K562 (cell line): ENCODE measurements at regions not wholly inside any gene's neighbourhood (a gene's known extent, or its start where the extent isn't known, plus 50 kb on each side); places are given as distances from the start of the nearest gene placed in this dataset.
A peak's percentile ranks its signal among the peaks of the same experiment; 100 is the strongest.

ENCODE experiments used
- ASH1L ChIP-seq: fragments of 450-650 bp; IDR thresholded peaks from 2 replicates; pipeline ENCODE4 v1.6.1; 2018; ENCODE audit warnings: borderline replicate concordance, mild to moderate bottlenecking, low read depth; ENCODE audit not compliant: partially characterized antibody
- C11orf30 ChIP-seq: fragments of 450-650 bp; IDR thresholded peaks from 2 replicates; pipeline ENCODE4 v1.6.1; 2016; ENCODE audit warnings: low read depth, mild to moderate bottlenecking
- CTCF ChIP-seq, 3 experiments: IDR thresholded peaks in 2 of 3; conservative IDR thresholded peaks in 1 of 3; 2 replicates each; pipeline ENCODE4 v1.5.1; 2011 to 2012; ENCODE audit warnings: low read length in 3 of 3, mild to moderate bottlenecking in 3 of 3, control low read depth in 2 of 3, improper control_type of control experiment in 1 of 3, inconsistent platforms in 1 of 3, low read depth in 1 of 3, mixed read lengths in 1 of 3, moderate library complexity in 1 of 3; ENCODE audit not compliant: insufficient read depth in 2 of 3
- HOMEZ ChIP-seq: fragments of 250-450 bp; sonication (Bioruptor Pico); IDR thresholded peaks from 2 replicates; pipeline ENCODE4 v1.4.0; 2020; ENCODE audit warnings: mild to moderate bottlenecking, moderate library complexity
- JUN ChIP-seq, 2 experiments: sonication (generic) in 1 of 2; formaldehyde crosslinking in 1 of 2; IDR thresholded peaks; 2 replicates each; pipeline versions ENCODE4 v1.6.1 to v1.8.0; 2012 to 2022; ENCODE audit warnings: borderline replicate concordance in 2 of 2, mild to moderate bottlenecking in 2 of 2, improper control_type of control experiment in 1 of 2, low read depth in 1 of 2, low read length in 1 of 2, missing genetic modification reagents in 1 of 2
- POLR2G ChIP-seq: fragments of 200-400 bp; formaldehyde crosslinking; IDR thresholded peaks from 2 replicates; pipeline ENCODE4 v1.6.1; 2017; ENCODE audit warnings: low read depth, mild to moderate bottlenecking, antibody characterized with exemption, low read length, moderate library complexity
- REST ChIP-seq, 2 experiments: fragments of 450-650 bp; formaldehyde crosslinking in 1 of 2; IDR thresholded peaks; 2 replicates each; pipeline versions ENCODE4 v1.4.0 to v1.6.1; 2014 to 2020; ENCODE audit warnings: mild to moderate bottlenecking in 2 of 2, borderline replicate concordance in 1 of 2, low read depth in 1 of 2
- SIN3B ChIP-seq: fragments of 450-650 bp; IDR thresholded peaks from 2 replicates; pipeline ENCODE4 v1.6.1; 2017; ENCODE audit warnings: low read depth, mild to moderate bottlenecking, moderate library complexity
- SIRT6 ChIP-seq: IDR thresholded peaks from one replicate; pipeline ENCODE4 v1.6.1; 2012; ENCODE audit warnings: low read depth, mild to moderate bottlenecking, control low read depth, inconsistent platforms, low read length, moderate library complexity
- ZBTB7A ChIP-seq: IDR thresholded peaks from 2 replicates; pipeline ENCODE4 v1.6.1; 2011; ENCODE audit warnings: low read depth, mild to moderate bottlenecking, low read length, moderate library complexity, borderline replicate concordance; ENCODE audit not compliant: control insufficient read depth
- ZNF23 ChIP-seq: fragments of 250-450 bp; sonication (Bioruptor Pico); IDR thresholded peaks from 2 replicates; pipeline ENCODE4 v1.4.0; 2020; ENCODE audit warnings: mild to moderate bottlenecking
- ZNF239 ChIP-seq: fragments of 250-450 bp; sonication (Bioruptor Pico); IDR thresholded peaks from 2 replicates; pipeline ENCODE4 v1.4.0; 2020; ENCODE audit warnings: mild to moderate bottlenecking
- ZNF699 ChIP-seq: fragments of 250-450 bp; sonication (Bioruptor Pico); IDR thresholded peaks from 2 replicates; pipeline ENCODE4 v1.8.0; 2021; ENCODE audit warnings: mild to moderate bottlenecking, moderate library complexity; ENCODE audit not compliant: insufficient replicate concordance

GRCh38 chr2:190804182-190804795 lies 76.3 kb upstream of the GLS start (continued):
- TF ChIP-seq REST (IDR thresholded peaks at IDR 0.05; ENCODE audit: borderline replicate concordance), result peak; percentile 38; the same call in 1 of the 2 replicates
- TF ChIP-seq REST (CRISPR knock-in tag; IDR thresholded peaks at IDR 0.05; ENCODE audit: low read depth), result no peak
- TF ChIP-seq SIN3B, result no peak
- no peak for TF ChIP-seq C11orf30
- peak; percentile 22 to 63 (median 43); a peak in 4 of 6 replicates for TF ChIP-seq CTCF (IDR thresholded peaks at IDR 0.05 in 2 of 3, conservative IDR thresholded peaks at IDR 0.05 in 1 of 3; ENCODE audit: insufficient read depth in 2 of 3, low read depth in 1 of 3, low read length in 3 of 3)
- no peak for TF ChIP-seq ZNF239
- no peak for TF ChIP-seq POLR2G
- TF ChIP-seq SIRT6, result no peak
- no peak for TF ChIP-seq ZBTB7A
- TF ChIP-seq JUN (IDR thresholded peaks at IDR 0.05; ENCODE audit: borderline replicate concordance, low read depth, low read length), result no peak
- no peak for TF ChIP-seq JUN (CRISPR knock-in tag; IDR thresholded peaks at IDR 0.05; ENCODE audit: borderline replicate concordance)
- TF ChIP-seq ASH1L, result no peak
- TF ChIP-seq ZNF699, result no peak
- no peak for TF ChIP-seq HOMEZ
- TF ChIP-seq ZNF23 (CRISPR knock-in tag), result no peak
